WTC11 (cell line): ENCODE measurements at regions not wholly inside any gene's neighbourhood (a gene's known extent, or its start where the extent isn't known, plus 50 kb on each side); places are given as distances from the start of the nearest gene placed in this dataset.
"Not testable (repeated sequence)": the region's sequence is repeated elsewhere in the genome, so short reads cannot be mapped to it uniquely, and the experiment has no call there.

Source experiments
- CTCF ChIP-seq: fragments of 200-600 bp; IDR thresholded peaks from 2 replicates; pipeline ENCODE4 v1.8.0; 2022; ENCODE audit warnings: antibody characterized with exemption
- SP1 ChIP-seq: sonication (generic); formaldehyde crosslinking; conservative IDR thresholded peaks from 2 replicates; pipeline ENCODE4 v1.8.1; 2022; ENCODE audit warnings: missing genetic modification reagents
- ZNF671 ChIP-seq: fragments of 250-450 bp; sonication (Bioruptor Pico); IDR thresholded peaks from 2 replicates; pipeline ENCODE4 v1.8.0; 2021; ENCODE audit warnings: mild to moderate bottlenecking

- TF ChIP-seq ZNF671 (CRISPR knock-in tag); SP1 (CRISPR knock-in tag); CTCF: not testable (repeated sequence)
Observed at GRCh38 chr2:242088044-242088443, 218.5 kb downstream of the RTP5 start.
